Type B pancreatic cell (in vitro differentiated cells): ENCODE measurements at regions not wholly inside any gene's neighbourhood (a gene's known extent, or its start where the extent isn't known, plus 50 kb on each side); places are given as distances from the start of the nearest gene placed in this dataset.

Source experiments
- DNase-seq: peaks from one replicate; pipeline ENCODE4 v3.0.0; 2021; ENCODE audit warnings: mixed read lengths; ENCODE audit not compliant: unreplicated experiment; ENCODE audit errors: extremely low spot score
- H3K27ac Mint-ChIP-seq: 2 replicates; pipeline ENCODE4 v1.8.0; 2021; ENCODE audit warnings: mild to moderate bottlenecking, mixed read lengths
- H3K27me3 Mint-ChIP-seq: 2 replicates; pipeline ENCODE4 v1.8.0; 2021; ENCODE audit warnings: mixed read lengths
- H3K36me3 Mint-ChIP-seq: 2 replicates; pipeline ENCODE4 v1.8.0; 2021; ENCODE audit warnings: mixed read lengths
- H3K4me1 Mint-ChIP-seq: one replicate; pipeline ENCODE4 v1.8.0; 2021; ENCODE audit warnings: mixed read lengths; ENCODE audit not compliant: unreplicated experiment
- H3K4me3 Mint-ChIP-seq: 2 replicates; pipeline ENCODE4 v1.8.0; 2021; ENCODE audit warnings: mild to moderate bottlenecking, mixed read lengths
- H3K9me3 Mint-ChIP-seq: 2 replicates; pipeline ENCODE4 v1.8.0; 2021; ENCODE audit warnings: mixed read lengths
- TF ChIP-seq, protein P1 (sequence below): fragments of 200-600 bp; sonication (generic); conservative IDR thresholded peaks from 2 replicates; pipeline ENCODE4 v1.5.0; 2021; ENCODE audit warnings: antibody characterized with exemption, mild to moderate bottlenecking

DNA sequence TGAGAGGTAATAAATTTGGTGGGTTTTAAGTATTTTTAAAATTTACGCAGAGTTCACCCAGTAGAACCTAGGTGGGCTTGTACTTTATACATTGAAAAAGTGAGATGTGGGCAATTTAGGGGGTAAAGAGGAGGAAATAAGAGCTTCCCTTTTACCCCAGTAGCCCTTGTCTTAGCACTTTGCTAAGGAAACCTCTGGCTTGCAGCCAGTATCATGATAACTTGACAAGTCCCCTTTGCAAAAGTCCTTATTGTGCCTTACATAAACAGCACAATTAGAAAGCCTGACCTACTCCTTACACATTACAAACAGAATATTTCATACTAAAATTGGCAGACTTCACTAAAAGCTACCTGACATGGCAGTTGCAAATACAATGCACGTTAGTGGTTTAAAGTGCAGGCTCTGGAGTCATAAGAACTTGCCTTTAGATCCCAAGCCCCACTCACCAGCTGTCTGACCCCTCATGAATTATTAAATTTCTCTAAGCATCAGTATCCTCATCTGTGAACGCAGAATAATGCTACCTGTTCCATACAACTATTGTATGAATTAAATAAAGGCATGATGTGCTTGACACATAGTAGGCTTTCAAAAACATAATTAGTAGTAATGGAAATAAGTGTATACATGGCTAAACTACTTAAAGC is 53.2 kb upstream of the NELL2 start:
- Mint-ChIP-seq H3K27ac (no peak overlapping the region), H3K36me3 (no peaks in the 10 kb centered on the region), H3K4me1 (no peaks in the 10 kb centered on the region), H3K4me3 (no peak overlapping the region), H3K9me3 (no peaks in the 10 kb centered on the region), H3K27me3 (peaks cover 8% of the 10 kb centered on the region)
- DNase-seq: no peak
- TF ChIP-seq, protein P1, sequence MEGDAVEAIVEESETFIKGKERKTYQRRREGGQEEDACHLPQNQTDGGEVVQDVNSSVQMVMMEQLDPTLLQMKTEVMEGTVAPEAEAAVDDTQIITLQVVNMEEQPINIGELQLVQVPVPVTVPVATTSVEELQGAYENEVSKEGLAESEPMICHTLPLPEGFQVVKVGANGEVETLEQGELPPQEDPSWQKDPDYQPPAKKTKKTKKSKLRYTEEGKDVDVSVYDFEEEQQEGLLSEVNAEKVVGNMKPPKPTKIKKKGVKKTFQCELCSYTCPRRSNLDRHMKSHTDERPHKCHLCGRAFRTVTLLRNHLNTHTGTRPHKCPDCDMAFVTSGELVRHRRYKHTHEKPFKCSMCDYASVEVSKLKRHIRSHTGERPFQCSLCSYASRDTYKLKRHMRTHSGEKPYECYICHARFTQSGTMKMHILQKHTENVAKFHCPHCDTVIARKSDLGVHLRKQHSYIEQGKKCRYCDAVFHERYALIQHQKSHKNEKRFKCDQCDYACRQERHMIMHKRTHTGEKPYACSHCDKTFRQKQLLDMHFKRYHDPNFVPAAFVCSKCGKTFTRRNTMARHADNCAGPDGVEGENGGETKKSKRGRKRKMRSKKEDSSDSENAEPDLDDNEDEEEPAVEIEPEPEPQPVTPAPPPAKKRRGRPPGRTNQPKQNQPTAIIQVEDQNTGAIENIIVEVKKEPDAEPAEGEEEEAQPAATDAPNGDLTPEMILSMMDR: no peak
